ENCODE measurements at regions not wholly inside any gene's neighbourhood (a gene's known extent, or its start where the extent isn't known, plus 50 kb on each side); places are given as distances from the start of the nearest gene placed in this dataset.
"Not testable (repeated sequence)": the region's sequence is repeated elsewhere in the genome, so short reads cannot be mapped to it uniquely, and the experiment has no call there.

GRCh38 chr18:79596446-79597175 lies 83.0 kb upstream of the CTDP1 start:
- no peak for DNase-seq (ENCODE audit: low spot score)

DNA sequence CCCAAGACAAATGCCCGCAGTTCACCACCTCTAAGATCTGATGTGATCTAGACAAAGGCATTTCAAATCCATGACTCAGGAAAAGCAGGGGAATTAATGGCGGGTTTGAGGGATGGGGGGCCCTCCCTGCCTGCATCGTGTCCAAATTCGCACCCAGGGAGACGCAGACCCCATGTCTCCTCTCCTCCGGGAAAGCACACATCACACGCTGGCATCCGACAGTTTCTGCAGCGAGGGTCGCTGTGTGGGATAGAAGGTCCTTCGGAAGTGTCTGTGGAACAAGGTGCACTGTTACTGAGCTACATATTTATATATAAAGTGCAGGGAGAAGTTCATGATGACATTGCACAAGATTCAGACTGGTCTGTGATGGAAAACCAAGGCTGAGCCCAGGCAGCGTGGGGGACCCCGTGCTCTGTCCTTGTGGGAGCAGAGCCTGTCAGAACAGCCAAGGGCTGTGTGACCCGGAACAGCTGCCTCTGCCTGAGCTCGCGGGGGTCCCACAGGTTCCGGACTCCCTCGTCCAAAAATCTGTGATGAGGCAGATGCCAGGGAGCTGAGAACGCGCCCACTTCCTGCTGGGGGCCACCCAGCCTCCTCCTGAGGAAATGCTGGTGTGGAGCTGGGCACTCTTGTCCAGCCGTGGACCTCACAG lies 82.3 kb upstream of the CTDP1 start:
- no peak for DNase-seq (ENCODE audit: low spot score)

GRCh38 chr18:79597831-79598632 lies 81.6 kb upstream of the CTDP1 start:
- no peak for DNase-seq (ENCODE audit: low spot score)

DNA sequence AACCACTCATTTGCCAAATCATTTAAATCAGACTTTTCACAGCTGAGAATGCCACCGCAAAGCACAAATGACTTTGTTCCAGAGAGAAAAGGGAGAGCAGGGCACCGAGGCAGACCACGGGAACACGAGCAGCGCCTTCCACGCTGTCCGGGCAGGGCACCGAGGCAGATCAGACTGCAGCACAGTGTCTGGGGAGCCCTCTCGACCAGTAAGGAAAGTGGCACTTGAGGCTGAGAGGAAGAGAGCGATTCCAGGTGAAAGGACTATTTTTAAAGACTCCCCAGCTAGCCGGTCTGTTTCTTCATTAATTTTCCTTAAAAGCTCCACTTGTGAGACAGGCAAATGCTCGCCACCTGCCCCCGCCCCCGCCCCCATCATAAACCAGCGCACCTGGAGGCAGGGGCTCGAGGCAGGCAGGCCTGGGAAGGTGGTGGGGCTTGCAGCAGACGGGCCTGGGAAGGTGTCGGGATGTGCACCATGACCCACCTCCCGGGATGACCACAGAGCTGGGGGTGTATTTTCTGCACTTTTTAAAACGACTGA lies 80.9 kb upstream of the CTDP1 start:
- no peak for DNase-seq (ENCODE audit: low spot score)

- DNase-seq (ENCODE audit: low spot score), result peak; percentile 76
Observed at GRCh38 chr18:79599441-79599931, 80.1 kb upstream of the CTDP1 start.

GRCh38 chr18:79600141-79600540 lies 79.5 kb upstream of the CTDP1 start:
- DNase-seq (ENCODE audit: low spot score), result no peak

DNA sequence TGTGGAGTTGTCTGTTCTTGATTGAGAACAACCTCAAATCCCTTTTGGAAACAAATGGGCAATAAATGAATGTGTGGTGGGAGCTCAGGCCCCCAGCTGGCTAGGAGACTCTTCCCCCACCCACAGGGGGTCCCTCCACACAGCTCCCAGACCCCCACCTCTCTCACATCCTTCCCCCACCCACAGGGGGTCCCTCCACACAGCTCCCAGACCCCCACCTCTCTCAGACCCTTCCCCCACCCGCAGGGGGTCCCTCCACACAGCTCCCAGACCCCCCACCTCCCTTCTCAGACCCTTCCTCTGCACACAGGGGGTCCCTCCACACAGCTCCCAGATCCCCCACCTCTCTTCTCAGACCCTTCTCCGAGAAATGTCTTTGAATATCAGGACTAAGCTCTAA lies 79.0 kb upstream of the CTDP1 start:
- no peak for DNase-seq (ENCODE audit: low spot score)

DNA sequence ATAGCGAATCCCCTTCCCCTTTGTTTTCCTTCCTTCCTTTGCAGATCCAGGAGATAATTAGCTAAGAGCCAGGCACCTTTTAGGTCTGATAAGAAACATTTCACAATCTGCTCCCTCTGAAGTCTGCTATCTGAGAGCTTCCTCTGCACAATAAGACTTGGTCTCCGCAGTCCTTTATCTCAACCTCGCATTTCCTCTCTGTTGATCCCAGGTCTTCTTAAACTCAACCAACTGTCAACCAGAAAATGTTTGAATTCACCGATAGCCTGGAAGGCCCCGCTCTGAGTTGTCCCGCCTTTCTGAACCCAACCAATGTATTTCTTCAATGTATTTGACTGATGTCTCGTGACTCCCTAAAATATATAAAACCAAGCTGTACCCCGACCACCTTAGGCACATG lies 78.4 kb upstream of the CTDP1 start:
- DNase-seq (ENCODE audit: low spot score), result no peak

- DNase-seq (ENCODE audit: low spot score), result no peak
Observed at GRCh38 chr18:79603321-79604204, 76.0 kb upstream of the CTDP1 start.

GRCh38 chr18:79604205-79604912 lies 75.2 kb upstream of the CTDP1 start:
- no peak for DNase-seq (ENCODE audit: low spot score)

DNA sequence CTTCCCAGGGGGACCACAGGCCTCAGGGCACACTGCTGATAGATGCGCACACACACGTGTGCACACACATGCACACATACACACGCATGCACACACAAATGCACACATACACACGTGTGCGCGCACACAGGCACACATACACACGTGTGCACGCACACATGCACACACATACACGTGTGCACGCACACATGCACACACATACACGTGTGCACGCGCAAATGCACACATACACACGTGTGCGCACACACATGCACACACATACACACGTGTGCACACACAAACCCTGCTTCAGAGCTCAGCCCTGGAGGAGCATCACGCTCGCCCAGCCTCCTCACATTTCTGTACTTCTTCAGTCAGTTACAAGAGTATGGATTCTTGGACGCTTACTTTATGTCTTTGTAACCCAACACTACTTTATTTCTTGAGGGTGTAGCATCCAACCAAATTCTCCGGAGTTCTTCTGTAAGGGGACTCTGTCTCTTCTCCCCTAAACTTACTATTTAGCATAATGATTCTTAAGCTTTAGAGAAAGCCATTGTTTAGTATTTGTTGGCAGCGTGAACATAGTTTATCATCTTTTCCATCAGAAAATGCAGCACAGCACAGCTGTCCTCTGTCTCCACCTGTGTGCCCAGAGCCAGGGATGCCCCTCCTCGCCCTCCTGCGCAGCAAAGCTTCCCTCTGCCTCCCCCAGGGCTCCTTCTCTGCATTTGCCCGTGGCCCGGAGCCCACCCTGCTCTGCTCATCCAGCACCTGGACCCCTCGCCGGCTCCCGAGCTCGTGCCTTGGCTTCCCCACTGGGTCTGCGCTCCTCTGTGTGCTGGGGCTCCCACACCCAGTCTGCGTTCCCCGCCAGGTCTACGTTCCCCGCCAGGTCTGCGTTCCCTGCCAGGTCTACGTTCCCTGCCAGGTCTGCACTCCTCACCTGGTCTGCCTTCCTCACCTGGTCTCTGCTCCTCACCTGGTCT lies 74.4 kb upstream of the CTDP1 start:
- no peak for DNase-seq (ENCODE audit: low spot score)

DNA sequence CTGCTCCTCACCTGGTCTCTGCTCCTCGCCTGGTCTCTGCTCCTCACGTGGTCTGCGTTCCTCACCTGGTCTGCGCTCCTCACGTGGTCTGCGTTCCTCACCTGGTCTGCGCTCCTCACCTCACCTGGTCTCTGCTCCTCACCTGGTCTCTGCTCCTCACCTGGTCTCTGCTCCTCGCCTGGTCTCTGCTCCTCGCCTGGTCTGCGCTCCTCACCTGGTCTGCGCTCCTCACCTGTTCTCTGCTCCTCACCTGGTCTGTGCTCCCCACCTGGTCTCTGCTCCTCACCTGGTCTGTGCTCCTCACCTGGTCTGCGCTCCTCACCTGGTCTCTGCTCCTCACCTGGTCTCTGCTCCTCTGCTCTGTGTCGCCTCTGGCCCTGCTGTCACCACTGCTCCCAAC lies 73.5 kb upstream of the CTDP1 start:
- DNase-seq (ENCODE audit: low spot score), result not testable (repeated sequence)

DNA sequence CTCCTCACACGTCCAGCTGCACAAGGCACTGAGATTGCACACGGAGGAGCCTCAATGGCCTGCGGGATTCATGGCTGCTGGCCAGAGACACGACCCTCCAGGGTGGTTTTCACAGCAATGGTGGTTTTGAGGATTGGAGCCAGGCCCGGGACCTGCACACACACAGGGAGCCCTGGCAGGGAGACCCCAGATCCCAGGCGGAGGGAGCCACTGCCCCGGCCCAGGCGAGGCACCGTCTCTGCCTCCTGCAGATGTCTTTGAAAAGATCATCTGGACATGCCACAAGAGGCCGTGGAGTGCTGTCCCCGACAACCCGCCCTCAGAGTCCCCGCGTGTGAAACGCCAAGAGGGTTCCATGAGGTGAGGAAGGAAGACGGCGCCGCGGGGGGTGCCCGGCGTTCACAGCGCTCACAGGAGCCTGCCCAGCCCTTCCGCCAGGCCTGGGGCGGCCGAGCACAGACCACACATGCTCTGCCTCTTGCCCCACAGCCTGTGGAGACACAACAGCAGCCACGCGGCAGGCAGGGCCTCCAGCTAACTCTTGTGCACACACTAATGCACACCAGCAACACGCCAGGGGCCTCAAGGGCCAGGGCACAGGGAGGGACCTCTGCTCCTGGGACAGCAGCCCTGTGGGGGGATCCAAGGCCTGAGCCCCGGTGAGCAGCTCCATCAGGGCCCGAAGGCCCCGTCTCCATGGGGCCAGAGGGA lies 72.8 kb upstream of the CTDP1 start:
- DNase-seq (ENCODE audit: low spot score), result no peak

- DNase-seq (ENCODE audit: low spot score), result no peak
Observed at GRCh38 chr18:79607361-79607952, 72.1 kb upstream of the CTDP1 start.

DNA sequence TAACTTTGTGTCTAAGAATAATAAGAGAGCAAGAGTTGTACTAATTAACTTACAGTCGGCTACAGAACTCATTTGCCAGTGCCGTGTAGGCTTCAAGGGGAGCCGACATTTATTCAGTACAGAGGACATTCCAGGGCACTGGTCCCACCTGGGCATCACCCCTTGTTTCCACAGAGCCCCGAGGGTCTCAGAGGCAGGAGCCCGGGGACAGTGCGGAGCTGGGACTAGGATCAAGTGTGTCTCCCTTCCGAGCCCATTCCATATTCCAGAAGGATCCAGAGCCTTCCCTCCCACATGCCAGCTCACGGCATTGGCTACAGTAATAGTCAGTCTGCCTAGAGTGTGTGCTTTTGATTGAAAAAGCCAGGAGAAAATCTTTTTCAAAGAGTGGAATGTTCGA lies 71.5 kb upstream of the CTDP1 start:
- DNase-seq (ENCODE audit: low spot score), result no peak

DNA sequence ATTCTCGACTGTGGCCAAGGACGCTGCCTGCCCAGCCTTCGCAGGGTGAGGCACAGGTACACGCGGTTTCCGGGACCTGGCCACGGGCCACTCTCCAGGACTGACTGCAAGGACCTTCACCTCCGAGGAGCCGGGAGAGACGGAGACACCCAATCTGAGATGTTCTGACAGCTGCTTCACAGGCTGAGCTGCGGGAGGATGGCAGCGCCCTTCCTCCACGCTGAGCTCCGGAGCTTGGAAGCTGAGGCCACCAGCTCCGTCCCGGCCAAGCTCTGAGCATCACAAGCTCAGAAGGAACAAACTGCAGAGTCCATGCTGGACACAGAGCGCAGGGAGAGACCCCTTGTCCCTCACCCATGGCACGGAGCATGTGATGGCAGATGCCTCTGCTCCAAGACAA lies 71.1 kb upstream of the CTDP1 start:
- no peak for DNase-seq (ENCODE audit: low spot score)

DNA sequence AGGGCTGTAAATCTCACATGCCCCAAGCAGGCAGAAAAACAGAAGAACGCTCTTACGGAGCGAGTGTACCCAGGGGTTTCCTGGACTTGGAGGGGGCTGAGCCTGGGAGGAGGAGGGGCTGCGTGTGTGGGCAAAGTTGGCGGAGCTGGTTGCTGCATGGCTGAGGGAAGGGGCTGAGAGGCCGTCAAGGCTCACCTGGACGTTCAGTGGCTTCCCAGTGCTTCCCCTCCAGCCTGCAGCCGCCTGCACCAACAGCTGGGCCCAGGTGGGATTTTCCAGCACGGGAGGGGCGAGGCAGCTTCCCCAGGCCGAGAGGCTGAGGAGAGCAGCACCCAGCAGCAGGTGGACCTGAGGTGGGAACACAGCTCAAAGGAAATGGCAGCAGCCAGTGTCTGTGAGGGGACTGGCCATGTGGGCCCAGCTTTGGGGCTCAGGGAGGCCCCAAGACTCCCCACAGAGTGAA lies 70.6 kb upstream of the CTDP1 start:
- DNase-seq (ENCODE audit: low spot score), result no peak

- no peak for DNase-seq (ENCODE audit: low spot score)
Observed at GRCh38 chr18:79609841-79610281, 69.7 kb upstream of the CTDP1 start.
